ENCODE measurements at regions not wholly inside any gene's neighbourhood (a gene's known extent, or its start where the extent isn't known, plus 50 kb on each side); places are given as distances from the start of the nearest gene placed in this dataset.

- no peaks in the 10 kb centered on the region for H3K27me3 Mint-ChIP-seq (ENCODE audit: low read depth, poor library complexity)
- peaks cover 5% of the 10 kb centered on the region for H3K4me1 Mint-ChIP-seq
- H3K4me3 Mint-ChIP-seq = no peak overlapping the region
- DNase-seq = no peak
- H3K36me3 Mint-ChIP-seq (ENCODE audit: low read depth) = peaks cover 40% of the 10 kb centered on the region
- peaks cover 7% of the 10 kb centered on the region for H3K9me3 Mint-ChIP-seq
- peak overlapping the region; percentile 53 for H3K27ac Mint-ChIP-seq
- TF ChIP-seq, protein P1, sequence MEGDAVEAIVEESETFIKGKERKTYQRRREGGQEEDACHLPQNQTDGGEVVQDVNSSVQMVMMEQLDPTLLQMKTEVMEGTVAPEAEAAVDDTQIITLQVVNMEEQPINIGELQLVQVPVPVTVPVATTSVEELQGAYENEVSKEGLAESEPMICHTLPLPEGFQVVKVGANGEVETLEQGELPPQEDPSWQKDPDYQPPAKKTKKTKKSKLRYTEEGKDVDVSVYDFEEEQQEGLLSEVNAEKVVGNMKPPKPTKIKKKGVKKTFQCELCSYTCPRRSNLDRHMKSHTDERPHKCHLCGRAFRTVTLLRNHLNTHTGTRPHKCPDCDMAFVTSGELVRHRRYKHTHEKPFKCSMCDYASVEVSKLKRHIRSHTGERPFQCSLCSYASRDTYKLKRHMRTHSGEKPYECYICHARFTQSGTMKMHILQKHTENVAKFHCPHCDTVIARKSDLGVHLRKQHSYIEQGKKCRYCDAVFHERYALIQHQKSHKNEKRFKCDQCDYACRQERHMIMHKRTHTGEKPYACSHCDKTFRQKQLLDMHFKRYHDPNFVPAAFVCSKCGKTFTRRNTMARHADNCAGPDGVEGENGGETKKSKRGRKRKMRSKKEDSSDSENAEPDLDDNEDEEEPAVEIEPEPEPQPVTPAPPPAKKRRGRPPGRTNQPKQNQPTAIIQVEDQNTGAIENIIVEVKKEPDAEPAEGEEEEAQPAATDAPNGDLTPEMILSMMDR (IDR thresholded peaks at IDR 0.05) = no peak
Measured at GRCh38 chr3:110925798-110926197, 145.8 kb upstream of the NECTIN3 start.

GRCh38 chr3:110928016-110928662 lies 143.5 kb upstream of the NECTIN3 start:
- no peak for DNase-seq
- H3K27ac Mint-ChIP-seq = no peak overlapping the region
- H3K27me3 Mint-ChIP-seq (ENCODE audit: low read depth, poor library complexity) = no peaks in the 10 kb centered on the region
- H3K4me3 Mint-ChIP-seq = no peak overlapping the region
- H3K36me3 Mint-ChIP-seq (ENCODE audit: low read depth) = peaks cover 20% of the 10 kb centered on the region
- H3K4me1 Mint-ChIP-seq = peaks cover 5% of the 10 kb centered on the region
- no peaks in the 10 kb centered on the region for H3K9me3 Mint-ChIP-seq
- TF ChIP-seq, protein P1 (IDR thresholded peaks at IDR 0.05) = no peak

DNA sequence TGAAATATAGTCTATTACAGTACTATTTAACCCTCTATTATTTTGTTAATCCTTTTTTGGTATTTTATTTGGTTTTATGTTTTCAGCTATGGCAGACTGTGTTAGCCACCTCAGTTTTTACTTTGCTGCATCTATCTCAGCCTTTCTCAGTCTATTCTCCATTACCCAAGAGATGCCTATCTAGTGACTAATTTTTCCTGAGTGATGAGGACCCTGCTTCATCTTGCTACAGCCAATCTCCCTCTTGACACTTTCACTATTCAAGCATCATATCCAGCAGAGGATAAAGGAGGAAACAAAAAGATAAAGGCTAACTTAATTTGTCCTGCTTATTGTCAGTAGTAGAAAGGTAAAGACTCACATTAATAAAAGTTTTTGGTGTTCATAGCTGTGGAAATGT lies 141.8 kb upstream of the NECTIN3 start:
- Mint-ChIP-seq H3K4me3 (no peak overlapping the region), H3K27me3 (ENCODE audit: low read depth, poor library complexity) (no peaks in the 10 kb centered on the region), H3K27ac (no peak overlapping the region), H3K9me3 (no peaks in the 10 kb centered on the region), H3K4me1 (peaks cover 5% of the 10 kb centered on the region), H3K36me3 (ENCODE audit: low read depth) (peaks cover 13% of the 10 kb centered on the region)
- TF ChIP-seq, protein P1 (IDR thresholded peaks at IDR 0.05) = no peak
- no peak for DNase-seq

- Mint-ChIP-seq H3K4me1 (no peaks in the 10 kb centered on the region), H3K27ac (no peak overlapping the region), H3K4me3 (no peak overlapping the region), H3K27me3 (ENCODE audit: low read depth, poor library complexity) (no peaks in the 10 kb centered on the region), H3K36me3 (ENCODE audit: low read depth) (peaks cover 10% of the 10 kb centered on the region), H3K9me3 (no peaks in the 10 kb centered on the region)
- no peak for DNase-seq
- TF ChIP-seq, protein P1 (IDR thresholded peaks at IDR 0.05) = no peak
Measured at GRCh38 chr3:110932567-110932966, 139.0 kb upstream of the NECTIN3 start.

DNA sequence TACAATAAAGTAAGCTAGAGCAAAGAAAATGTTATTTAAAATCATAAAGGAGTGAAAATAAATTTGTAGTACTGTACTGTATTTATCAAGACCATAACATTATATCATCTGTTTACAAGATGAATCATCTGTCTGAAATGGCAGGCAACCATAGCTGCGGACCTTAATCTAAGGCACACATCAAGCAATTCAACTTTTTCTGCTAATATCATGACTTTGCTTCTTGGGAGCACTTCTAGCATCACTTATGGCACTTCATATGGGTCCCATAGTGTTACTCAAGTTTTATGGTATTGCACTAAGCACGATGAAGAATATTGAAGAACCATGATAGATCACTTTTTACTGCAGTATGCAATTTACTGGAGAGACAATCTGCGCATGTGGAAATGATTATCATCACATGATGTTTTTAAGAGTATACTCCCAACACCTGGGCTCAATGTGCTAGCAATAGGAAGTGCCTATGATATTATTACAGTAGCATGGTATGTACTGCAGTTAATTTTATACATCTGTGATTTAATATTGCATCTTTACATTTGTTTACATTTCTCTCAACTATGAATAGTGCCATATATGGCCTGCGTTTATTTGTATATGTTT lies 137.7 kb upstream of the NECTIN3 start:
- Mint-ChIP-seq H3K4me1 (peaks cover 4% of the 10 kb centered on the region), H3K9me3 (no peaks in the 10 kb centered on the region), H3K27ac (no peak overlapping the region), H3K36me3 (ENCODE audit: low read depth) (peaks cover 16% of the 10 kb centered on the region), H3K4me3 (no peak overlapping the region), H3K27me3 (ENCODE audit: low read depth, poor library complexity) (no peaks in the 10 kb centered on the region)
- DNase-seq = no peak
- TF ChIP-seq, protein P1 (IDR thresholded peaks at IDR 0.05) = no peak

DNA sequence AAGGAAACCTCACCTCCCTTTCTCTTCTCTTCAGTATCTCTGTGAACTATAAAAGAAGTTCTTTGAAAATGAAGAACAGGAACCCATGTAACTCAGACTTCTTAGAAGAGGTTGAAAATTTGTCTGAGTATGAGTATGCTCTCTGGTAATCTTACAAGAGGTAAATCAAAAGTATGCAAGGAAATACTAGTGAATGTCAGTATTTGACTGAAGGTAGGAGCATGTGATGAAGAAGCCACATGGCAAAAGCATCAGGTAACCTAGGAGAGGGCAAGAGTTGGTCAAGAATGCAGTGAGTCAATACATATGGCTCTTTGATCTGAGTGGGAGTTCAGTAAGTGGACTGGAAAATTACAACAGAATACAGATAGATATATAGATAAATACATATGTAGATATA lies 133.0 kb upstream of the NECTIN3 start:
- Mint-ChIP-seq H3K4me3 (no peak overlapping the region), H3K27ac (no peak overlapping the region), H3K36me3 (ENCODE audit: low read depth) (peaks cover 25% of the 10 kb centered on the region), H3K9me3 (peaks cover 4% of the 10 kb centered on the region), H3K4me1 (peaks cover 22% of the 10 kb centered on the region), H3K27me3 (ENCODE audit: low read depth, poor library complexity) (no peaks in the 10 kb centered on the region)
- TF ChIP-seq, protein P1 (IDR thresholded peaks at IDR 0.05) = no peak
- DNase-seq = no peak
